HEK293T (cell line): ENCODE measurements at regions not wholly inside any gene's neighbourhood (a gene's known extent, or its start where the extent isn't known, plus 50 kb on each side); places are given as distances from the start of the nearest gene placed in this dataset.

ENCODE experiments used
- CTBP1 ChIP-seq: fragments of 450-650 bp; IDR thresholded peaks from 2 replicates; pipeline ENCODE4 v1.6.1; 2016; ENCODE audit warnings: borderline replicate concordance
- ZNF384 ChIP-seq: fragments of 450-650 bp; IDR thresholded peaks from 2 replicates; pipeline ENCODE4 v1.6.1; 2016

DNA sequence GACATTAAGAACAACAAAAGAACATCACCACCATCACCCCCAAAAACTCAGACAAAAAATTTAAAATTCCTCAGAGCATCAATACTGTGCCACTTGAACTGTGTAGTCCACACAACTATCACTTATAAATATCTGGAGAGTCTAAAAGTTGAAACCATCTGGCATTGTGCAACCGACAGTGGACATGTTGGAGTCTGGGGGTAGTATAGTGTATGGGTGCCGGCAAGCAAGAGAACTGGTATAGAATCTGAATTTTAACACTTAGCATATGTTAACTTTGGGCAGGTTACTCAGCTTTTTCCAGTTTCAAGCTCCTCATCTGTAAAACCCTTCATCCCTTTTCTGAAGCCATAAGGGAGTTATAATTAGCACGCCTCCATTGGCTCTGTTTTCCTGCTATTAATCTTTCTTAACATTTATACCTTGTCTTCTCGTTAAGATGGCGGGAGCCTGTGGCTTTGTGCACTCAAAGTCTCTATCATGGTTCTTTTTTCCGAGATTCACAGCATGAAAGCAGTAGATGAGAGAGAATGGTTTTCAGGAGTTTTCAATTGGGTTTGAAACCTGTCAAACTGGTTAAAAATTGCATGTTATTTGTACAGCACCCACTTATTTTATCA lies 255.7 kb upstream of the TBL1XR1 start:
- TF ChIP-seq ZNF384 (no peak), CTBP1 (no peak)
